ENCODE measurements at regions not wholly inside any gene's neighbourhood (a gene's known extent, or its start where the extent isn't known, plus 50 kb on each side); places are given as distances from the start of the nearest gene placed in this dataset.

- DNase-seq (ENCODE audit: low spot score in 2 of 2): no peak
- Mint-ChIP-seq H3K27ac (no peak overlapping the region), H3K4me1 (no peaks in the 10 kb centered on the region), H3K4me3 (no peak overlapping the region), H3K27me3 (peaks cover 1% of the 10 kb centered on the region), H3K9me3 (no peaks in the 10 kb centered on the region), H3K36me3 (no peaks in the 10 kb centered on the region)
- ATAC-seq (ENCODE audit: low read depth): no peak
These were observed 97.4 kb upstream of the MED14 start for GRCh38 chrX:40832723-40833122.

- Mint-ChIP-seq H3K27me3 (peaks cover 1% of the 10 kb centered on the region), H3K4me3 (no peak overlapping the region), H3K4me1 (no peaks in the 10 kb centered on the region), H3K9me3 (no peaks in the 10 kb centered on the region), H3K27ac (no peak overlapping the region), H3K36me3 (peaks cover 2% of the 10 kb centered on the region)
- DNase-seq (ENCODE audit: low spot score in 2 of 2): no peak
- ATAC-seq (ENCODE audit: low read depth): no peak
These were observed 98.9 kb upstream of the MED14 start for GRCh38 chrX:40834225-40834624.

- no peak for DNase-seq (ENCODE audit: low spot score in 2 of 2)
- Mint-ChIP-seq H3K4me3 (no peak overlapping the region), H3K36me3 (peaks cover 6% of the 10 kb centered on the region), H3K27ac (no peak overlapping the region), H3K4me1 (no peaks in the 10 kb centered on the region), H3K27me3 (peaks cover 3% of the 10 kb centered on the region), H3K9me3 (peaks cover 3% of the 10 kb centered on the region)
- no peak for ATAC-seq (ENCODE audit: low read depth)
These were observed 100.2 kb upstream of the MED14 start for GRCh38 chrX:40835526-40835925.

GRCh38 chrX:40843643-40844042 lies 108.3 kb upstream of the MED14 start:
- no peaks in the 10 kb centered on the region for H3K4me1 Mint-ChIP-seq
- DNase-seq (ENCODE audit: low spot score in 2 of 2) (no peak), ATAC-seq (ENCODE audit: low read depth) (no peak)
- no peak overlapping the region for H3K27ac Mint-ChIP-seq
- H3K36me3 Mint-ChIP-seq: peaks cover 10% of the 10 kb centered on the region
- peaks cover 12% of the 10 kb centered on the region for H3K9me3 Mint-ChIP-seq
- H3K4me3 Mint-ChIP-seq: no peak overlapping the region
- H3K27me3 Mint-ChIP-seq: peaks cover 8% of the 10 kb centered on the region

GRCh38 chrX:40844471-40844870 lies 109.1 kb upstream of the MED14 start:
- peaks cover 14% of the 10 kb centered on the region for H3K9me3 Mint-ChIP-seq

GRCh38 chrX:40845331-40845911 lies 110.1 kb upstream of the MED14 start:
- Mint-ChIP-seq H3K4me1 (no peaks in the 10 kb centered on the region), H3K9me3 (peaks cover 13% of the 10 kb centered on the region), H3K36me3 (peaks cover 10% of the 10 kb centered on the region), H3K4me3 (no peak overlapping the region), H3K27ac (no peak overlapping the region), H3K27me3 (peaks cover 6% of the 10 kb centered on the region)
- no peak for ATAC-seq (ENCODE audit: low read depth)
- no peak for DNase-seq (ENCODE audit: low spot score in 2 of 2)

More at GRCh38 chrX:40844471-40844870, 109.1 kb upstream of the MED14 start:
- Mint-ChIP-seq H3K36me3 (peaks cover 11% of the 10 kb centered on the region), H3K27me3 (peaks cover 8% of the 10 kb centered on the region), H3K27ac (no peak overlapping the region), H3K4me3 (no peak overlapping the region), H3K4me1 (no peaks in the 10 kb centered on the region)
- ATAC-seq (ENCODE audit: low read depth): no peak
- DNase-seq (ENCODE audit: low spot score in 2 of 2): no peak

- no peak overlapping the region for H3K4me3 Mint-ChIP-seq
- no peak overlapping the region for H3K27ac Mint-ChIP-seq
- H3K9me3 Mint-ChIP-seq: peaks cover 3% of the 10 kb centered on the region
- DNase-seq (ENCODE audit: low spot score in 2 of 2) (no peak), ATAC-seq (ENCODE audit: low read depth) (no peak)
- H3K27me3 Mint-ChIP-seq: no peaks in the 10 kb centered on the region
- no peaks in the 10 kb centered on the region for H3K4me1 Mint-ChIP-seq
- peaks cover 4% of the 10 kb centered on the region for H3K36me3 Mint-ChIP-seq
These were observed 114.8 kb upstream of the MED14 start for GRCh38 chrX:40849906-40850823.

GRCh38 chrX:40852586-40852985 lies 117.2 kb upstream of the MED14 start:
- H3K9me3 Mint-ChIP-seq: peaks cover 3% of the 10 kb centered on the region
- H3K36me3 Mint-ChIP-seq: peaks cover 4% of the 10 kb centered on the region
- H3K4me1 Mint-ChIP-seq: no peaks in the 10 kb centered on the region
- DNase-seq (ENCODE audit: low spot score in 2 of 2) (no peak), ATAC-seq (ENCODE audit: low read depth) (no peak)
- H3K4me3 Mint-ChIP-seq: no peak overlapping the region
- no peak overlapping the region for H3K27ac Mint-ChIP-seq
- no peaks in the 10 kb centered on the region for H3K27me3 Mint-ChIP-seq

- Mint-ChIP-seq H3K4me3 (no peak overlapping the region), H3K36me3 (peaks cover 4% of the 10 kb centered on the region), H3K27me3 (no peaks in the 10 kb centered on the region), H3K4me1 (no peaks in the 10 kb centered on the region), H3K9me3 (peaks cover 3% of the 10 kb centered on the region), H3K27ac (no peak overlapping the region)
- no peak for ATAC-seq (ENCODE audit: low read depth)
- DNase-seq (ENCODE audit: low spot score in 2 of 2): no peak
These were observed 117.9 kb upstream of the MED14 start for GRCh38 chrX:40853004-40853815.

- DNase-seq (ENCODE audit: low spot score in 2 of 2) (no peak), ATAC-seq (ENCODE audit: low read depth) (no peak)
- Mint-ChIP-seq H3K27me3 (no peaks in the 10 kb centered on the region), H3K27ac (no peak overlapping the region), H3K9me3 (peaks cover 3% of the 10 kb centered on the region), H3K4me1 (no peaks in the 10 kb centered on the region), H3K36me3 (peaks cover 4% of the 10 kb centered on the region), H3K4me3 (no peak overlapping the region)
These were observed 118.4 kb upstream of the MED14 start for GRCh38 chrX:40853816-40854123.

GRCh38 chrX:40854242-40854641 lies 118.9 kb upstream of the MED14 start:
- H3K4me1 Mint-ChIP-seq: no peaks in the 10 kb centered on the region
- no peak overlapping the region for H3K4me3 Mint-ChIP-seq
- no peak for DNase-seq (ENCODE audit: low spot score in 2 of 2)
- no peak for ATAC-seq (ENCODE audit: low read depth)
- peaks cover 3% of the 10 kb centered on the region for H3K9me3 Mint-ChIP-seq
- no peaks in the 10 kb centered on the region for H3K27me3 Mint-ChIP-seq
- peaks cover 4% of the 10 kb centered on the region for H3K36me3 Mint-ChIP-seq
- no peak overlapping the region for H3K27ac Mint-ChIP-seq

- no peaks in the 10 kb centered on the region for H3K36me3 Mint-ChIP-seq
- ATAC-seq (ENCODE audit: low read depth) (no peak), DNase-seq (ENCODE audit: low spot score in 2 of 2) (no peak)
- H3K4me3 Mint-ChIP-seq: no peak overlapping the region
- H3K27me3 Mint-ChIP-seq: no peaks in the 10 kb centered on the region
- no peak overlapping the region for H3K27ac Mint-ChIP-seq
- no peaks in the 10 kb centered on the region for H3K9me3 Mint-ChIP-seq
- H3K4me1 Mint-ChIP-seq: no peaks in the 10 kb centered on the region
These were observed 120.1 kb upstream of the MED14 start for GRCh38 chrX:40855411-40855810.

GRCh38 chrX:40855932-40856515 lies 120.7 kb upstream of the MED14 start:
- H3K4me3 Mint-ChIP-seq: no peak overlapping the region
- no peaks in the 10 kb centered on the region for H3K36me3 Mint-ChIP-seq
- no peaks in the 10 kb centered on the region for H3K27me3 Mint-ChIP-seq
- DNase-seq (ENCODE audit: low spot score in 2 of 2): no peak
- no peaks in the 10 kb centered on the region for H3K4me1 Mint-ChIP-seq
- ATAC-seq (ENCODE audit: low read depth): no peak
- no peak overlapping the region for H3K27ac Mint-ChIP-seq
- H3K9me3 Mint-ChIP-seq: no peaks in the 10 kb centered on the region
